ENCODE measurements at regions not wholly inside any gene's neighbourhood (a gene's known extent, or its start where the extent isn't known, plus 50 kb on each side); places are given as distances from the start of the nearest gene placed in this dataset.
"Not testable (repeated sequence)": the region's sequence is repeated elsewhere in the genome, so short reads cannot be mapped to it uniquely, and the experiment has no call there.

DNA sequence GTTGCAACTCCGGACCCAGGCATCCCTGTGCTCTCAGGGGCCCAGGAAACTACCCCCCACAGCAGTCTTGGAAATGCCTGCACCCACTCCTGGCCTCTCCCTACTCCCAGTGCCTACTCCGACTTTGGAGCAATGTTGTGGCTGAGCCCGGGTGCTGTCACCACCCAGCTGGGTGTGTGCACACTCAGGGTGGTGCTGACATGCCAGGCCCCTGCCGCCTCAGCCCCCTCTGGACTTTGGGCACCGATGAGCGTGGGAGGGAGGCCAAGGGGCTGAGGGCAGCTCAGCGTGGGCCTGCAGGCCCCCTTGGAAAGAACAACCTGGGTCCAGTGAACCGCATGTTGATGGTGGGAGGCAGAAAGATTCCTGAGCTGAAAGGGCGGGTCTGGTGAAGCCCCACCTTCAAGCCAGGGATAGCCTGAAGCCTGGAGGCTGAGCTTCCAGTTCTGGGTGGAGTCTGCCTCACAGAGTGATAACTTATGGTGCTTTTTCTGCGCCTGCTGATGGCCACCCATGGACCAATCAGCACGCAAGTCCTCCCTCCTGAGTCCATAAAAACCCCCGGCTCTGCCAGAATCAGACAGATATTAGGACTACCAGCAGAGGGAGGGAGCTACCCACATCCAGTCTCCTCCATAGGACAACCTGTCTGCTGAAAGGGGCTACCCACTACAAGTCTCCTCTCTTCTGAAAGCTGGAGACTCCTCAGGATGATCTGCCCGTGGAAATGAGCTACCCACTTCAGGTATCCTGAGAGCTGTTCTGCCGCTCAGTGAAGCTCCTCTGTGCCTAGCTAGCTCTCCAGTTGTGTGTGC is 380.4 kb upstream of the SORCS1 start:
- no peak for DNase-seq

DNA sequence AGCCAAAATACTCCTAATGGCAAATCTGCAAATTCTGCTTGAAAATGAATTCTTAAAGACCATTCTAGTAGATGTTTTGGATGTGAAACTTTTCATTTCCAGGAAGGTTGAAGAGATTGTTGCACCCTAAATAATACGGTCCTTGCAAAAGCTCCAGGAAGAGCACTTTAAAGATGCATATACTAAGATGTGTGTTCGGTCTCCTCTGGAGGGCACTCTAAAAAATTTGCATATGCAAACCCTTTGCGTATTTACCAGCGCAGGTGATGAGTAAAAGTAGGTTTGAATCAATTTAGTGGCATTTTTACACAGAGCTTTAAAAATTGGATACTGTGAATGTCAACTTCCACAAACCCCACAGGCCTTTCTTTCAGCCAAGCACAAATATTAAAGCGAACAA is 378.1 kb upstream of the SORCS1 start:
- no peak for DNase-seq

- no peak for DNase-seq
Observed at GRCh38 chr10:107542016-107542415, 377.5 kb upstream of the SORCS1 start.

GRCh38 chr10:107540981-107541380 is 376.5 kb upstream of the SORCS1 start:
- DNase-seq = no peak

DNA sequence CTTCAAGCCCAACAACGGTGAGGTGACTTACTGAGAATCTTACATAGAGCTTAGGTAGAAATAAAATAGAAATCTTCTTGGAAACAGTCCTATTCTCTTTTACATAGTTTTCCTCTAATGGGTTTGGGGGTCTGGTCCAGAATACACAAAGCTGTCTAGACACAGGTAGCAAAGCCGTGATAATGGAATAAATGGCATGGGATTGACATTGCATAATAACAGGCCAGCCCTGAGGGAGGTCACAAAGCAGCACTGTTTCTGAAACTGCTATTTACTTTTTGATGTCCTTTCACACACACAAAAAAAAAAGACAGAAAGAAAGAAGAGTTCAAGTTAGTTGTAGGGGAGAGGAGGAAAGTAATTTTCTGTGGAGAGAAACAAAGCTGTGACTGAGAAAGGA is 364.8 kb upstream of the SORCS1 start:
- DNase-seq = no peak

DNA sequence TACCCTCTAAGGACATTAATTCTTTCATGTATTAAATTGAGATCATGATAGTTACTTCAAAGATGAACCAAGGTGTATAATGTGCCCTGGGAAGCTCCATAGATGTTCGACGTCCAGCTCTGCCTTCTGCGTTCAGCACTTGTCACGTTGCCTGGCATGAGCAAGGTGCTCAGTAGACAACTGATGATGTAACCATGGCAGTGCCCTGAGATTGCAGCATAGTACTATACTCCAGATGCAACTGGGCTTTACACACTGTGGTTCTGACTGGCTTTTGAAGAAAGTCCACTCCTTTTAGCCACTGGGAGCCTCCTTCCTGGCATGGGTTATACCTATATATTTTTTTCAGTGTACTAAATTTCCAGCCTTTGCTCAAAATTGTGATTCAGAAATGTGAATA is 355.8 kb upstream of the SORCS1 start:
- DNase-seq = no peak

- no peak for DNase-seq
Observed at GRCh38 chr10:107517811-107518210, 353.3 kb upstream of the SORCS1 start.

- no peak for DNase-seq
Observed at GRCh38 chr10:107516349-107516748, 351.8 kb upstream of the SORCS1 start.

GRCh38 chr10:107504011-107504410 is 339.5 kb upstream of the SORCS1 start:
- DNase-seq = not testable (repeated sequence)

DNA sequence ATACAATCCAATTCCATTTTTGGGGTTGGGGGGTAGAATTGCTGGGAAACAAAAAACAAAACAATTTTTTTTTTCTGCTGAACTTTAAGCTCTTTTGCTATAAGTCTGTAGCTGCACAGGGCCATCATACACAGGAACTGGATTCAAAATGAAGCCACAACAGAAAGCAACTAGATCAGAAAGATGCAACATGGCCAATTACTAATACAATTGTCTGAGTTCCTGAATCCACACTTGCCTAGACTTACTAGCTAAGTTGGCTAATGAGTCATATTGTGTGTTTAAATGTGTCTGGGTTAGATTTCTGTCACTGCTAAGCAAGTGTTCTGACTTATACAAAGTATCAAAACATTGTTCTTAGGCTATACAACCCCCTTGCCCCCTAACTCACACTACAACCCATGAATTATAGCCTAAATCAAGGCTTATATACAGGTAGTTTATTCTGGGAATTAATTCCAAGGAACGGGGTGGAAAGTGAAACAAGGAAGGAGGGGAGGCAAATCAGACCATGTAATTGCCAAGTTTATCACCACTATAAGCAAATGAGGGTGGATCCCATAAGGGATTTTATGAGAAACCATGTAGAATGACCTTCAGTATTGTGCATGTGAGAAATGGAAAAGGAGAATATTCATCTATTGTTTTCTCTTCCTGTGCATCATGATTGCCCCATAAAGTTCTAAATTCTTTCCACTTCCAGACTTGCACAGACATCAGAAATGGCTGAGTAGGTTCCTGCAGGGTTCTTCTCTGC is 337.9 kb upstream of the SORCS1 start:
- DNase-seq = peak; percentile 1

DNA sequence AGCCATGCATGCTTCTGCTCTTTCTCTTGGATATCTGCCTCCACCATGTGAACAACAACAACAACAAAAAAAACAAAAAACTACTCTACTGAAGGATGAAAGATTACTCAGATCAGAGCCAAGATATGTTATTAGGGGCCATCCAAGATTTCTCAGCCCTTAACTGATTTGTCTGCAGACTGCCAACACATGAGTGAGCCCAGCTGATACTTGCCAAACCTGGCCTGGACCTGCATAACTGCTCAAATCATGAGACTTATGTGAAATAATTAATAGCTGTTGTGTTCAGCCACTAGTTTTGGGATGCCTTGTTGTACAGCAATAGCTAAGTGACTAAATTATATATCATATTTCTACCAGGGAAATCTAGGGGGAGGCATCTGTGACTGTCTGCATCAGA is 334.5 kb upstream of the SORCS1 start:
- DNase-seq = no peak

DNA sequence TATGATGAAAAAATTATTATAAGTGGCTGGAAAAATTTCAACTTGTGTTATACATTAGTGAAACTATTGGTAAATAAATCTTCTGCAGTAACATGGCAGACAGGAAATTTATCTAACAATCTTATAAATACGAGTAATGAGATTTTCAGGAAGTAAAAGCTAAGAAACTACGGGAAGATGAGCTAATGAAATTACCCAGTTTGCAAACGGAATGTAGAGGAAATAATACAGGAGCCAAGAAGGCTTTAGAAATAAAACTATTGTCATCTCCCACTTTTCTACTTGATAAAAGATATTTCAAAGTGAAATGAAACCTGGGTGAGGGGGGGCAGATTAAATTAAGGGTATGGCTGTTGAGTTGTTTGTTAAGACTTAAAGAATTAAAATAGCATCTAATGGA is 332.5 kb upstream of the SORCS1 start:
- no peak for DNase-seq

GRCh38 chr10:107496594-107496993 is 332.1 kb upstream of the SORCS1 start:
- DNase-seq = no peak

DNA sequence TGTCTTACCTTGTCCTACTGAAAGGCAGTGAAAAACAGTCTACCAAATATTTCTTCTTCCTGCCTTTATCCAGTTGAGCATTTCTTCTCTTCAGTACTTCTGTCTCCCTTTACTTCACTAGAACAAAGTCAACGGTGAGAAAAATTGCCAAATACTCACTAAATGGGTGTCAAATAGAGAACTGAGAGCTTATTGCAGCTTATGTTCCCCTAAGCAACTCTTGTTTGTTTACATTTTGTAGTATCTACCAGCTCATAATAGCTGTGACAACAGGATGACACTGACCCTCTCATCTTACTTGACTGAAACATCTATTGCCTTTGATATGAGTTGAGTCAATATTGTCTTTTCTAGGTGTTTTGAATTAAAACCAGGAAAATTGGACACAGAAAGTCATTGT is 327.9 kb upstream of the SORCS1 start:
- peak; percentile 44 for DNase-seq

DNA sequence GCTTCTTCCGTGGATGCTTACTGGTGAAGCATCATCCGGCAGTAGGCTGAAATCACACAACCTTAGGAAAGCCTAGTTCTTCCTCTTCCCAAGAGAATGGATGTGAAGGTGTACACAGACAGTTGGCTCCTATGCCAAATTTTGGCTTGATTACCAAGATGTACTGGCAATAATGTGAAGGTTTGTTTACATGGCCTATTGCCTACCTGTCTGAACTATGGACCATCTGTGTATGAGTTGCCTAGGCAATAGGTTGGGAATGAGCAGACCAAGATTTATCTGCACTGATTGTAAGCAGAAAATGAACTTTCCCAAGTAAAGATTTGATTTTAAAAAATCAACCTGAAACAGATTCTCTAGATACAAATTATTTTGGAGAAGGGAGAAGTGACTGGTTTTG is 325.9 kb upstream of the SORCS1 start:
- DNase-seq = no peak

- DNase-seq = peak; percentile 72
Observed at GRCh38 chr10:107487284-107487683, 322.8 kb upstream of the SORCS1 start.

DNA sequence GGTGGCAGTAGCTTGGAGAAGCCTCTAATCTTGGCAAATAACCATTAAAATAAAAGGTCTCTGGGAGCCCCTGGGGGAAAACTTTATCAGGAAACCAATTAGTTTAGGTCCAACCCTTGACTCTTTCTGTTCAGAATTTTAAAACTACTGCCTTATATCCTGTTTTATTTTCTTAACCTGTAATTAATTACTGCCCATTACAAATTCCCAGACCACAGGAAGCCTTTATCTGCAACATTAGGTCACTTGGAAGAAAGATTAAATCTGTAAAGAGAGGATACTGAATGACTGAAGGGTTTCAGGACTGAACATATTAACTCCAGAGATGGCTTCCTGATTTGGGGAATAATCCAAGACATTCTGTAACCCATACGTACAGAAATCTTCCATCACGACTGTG is 320.5 kb upstream of the SORCS1 start:
- no peak for DNase-seq

- no peak for DNase-seq
Observed at GRCh38 chr10:107481881-107482280, 317.4 kb upstream of the SORCS1 start.

- DNase-seq = no peak
Observed at GRCh38 chr10:107481224-107481623, 316.7 kb upstream of the SORCS1 start.

DNA sequence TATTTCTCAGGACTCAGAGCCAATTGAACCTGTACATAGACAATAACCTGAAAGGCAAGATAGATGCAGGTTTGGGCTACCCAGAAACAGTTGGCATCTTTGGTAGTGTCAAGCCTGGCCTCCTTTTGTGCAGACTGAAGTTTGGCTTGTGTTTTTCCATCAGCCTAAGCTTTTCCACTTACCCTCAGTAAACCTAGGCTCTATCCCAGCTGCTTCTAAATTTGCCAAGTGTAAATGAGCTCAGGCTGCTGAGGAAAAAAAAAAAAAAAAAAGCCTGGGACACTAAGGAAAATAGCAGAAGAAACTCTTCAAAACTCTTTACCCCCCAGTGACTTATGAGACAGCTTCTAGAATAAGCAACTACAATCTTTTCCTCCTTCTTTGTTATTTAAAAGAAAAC is 316.3 kb upstream of the SORCS1 start:
- DNase-seq = no peak

DNA sequence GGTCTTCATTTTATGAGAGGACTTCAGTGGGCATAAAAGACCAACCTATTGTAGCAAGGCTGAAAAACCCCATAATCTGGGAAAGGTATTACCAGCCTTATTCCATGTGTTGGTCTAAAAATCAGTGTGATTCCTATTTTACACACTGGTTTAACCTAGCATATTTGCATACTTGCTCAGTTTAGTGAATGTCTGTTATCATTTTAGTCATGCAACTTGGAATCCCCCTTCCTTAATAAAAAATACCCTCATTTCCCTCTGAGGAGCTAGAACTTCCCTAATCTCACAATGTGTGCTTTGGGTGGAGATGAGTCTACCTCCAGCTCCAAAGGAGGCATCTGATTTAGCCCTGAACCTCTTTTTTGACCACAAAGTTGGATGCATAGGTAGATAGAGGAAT is 312.8 kb upstream of the SORCS1 start:
- DNase-seq = no peak

DNA sequence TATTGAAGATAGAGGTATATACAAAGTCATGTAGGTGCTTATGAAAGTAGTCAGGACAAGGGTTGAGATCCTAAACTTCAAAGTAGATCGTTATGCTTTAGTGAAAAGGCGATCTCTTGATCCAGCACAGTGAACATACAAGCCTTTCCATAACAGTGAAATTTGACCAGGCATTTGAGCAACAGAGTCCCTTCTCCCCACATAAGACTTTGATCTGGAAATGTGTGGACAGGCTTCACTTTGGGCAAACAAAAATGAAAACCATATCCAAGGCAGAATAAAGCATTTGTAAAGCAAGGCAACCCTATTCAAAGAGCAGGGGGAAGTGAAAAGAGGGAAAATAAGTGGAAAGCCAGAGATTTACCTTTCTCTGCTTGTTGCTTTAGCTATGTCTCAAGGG is 311.9 kb upstream of the SORCS1 start:
- no peak for DNase-seq

DNA sequence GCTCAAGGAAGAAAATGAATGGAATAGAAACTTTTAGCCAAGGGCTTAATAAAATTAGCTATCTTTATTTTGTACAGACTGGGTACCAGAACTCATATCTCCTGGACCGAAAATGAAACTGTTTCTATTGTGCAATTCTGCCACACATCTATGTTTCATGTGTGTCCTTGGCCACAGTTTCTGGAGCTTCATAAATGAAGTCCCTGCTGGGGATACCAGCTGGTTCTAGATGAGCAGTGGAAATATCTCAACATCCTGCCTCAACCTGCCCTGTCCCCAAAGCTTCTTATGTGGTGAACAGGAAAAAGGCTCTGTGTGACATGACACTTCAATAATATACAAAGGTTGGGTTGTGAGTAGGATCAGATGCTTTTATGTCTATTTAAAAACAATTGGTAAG is 310.1 kb upstream of the SORCS1 start:
- no peak for DNase-seq

DNA sequence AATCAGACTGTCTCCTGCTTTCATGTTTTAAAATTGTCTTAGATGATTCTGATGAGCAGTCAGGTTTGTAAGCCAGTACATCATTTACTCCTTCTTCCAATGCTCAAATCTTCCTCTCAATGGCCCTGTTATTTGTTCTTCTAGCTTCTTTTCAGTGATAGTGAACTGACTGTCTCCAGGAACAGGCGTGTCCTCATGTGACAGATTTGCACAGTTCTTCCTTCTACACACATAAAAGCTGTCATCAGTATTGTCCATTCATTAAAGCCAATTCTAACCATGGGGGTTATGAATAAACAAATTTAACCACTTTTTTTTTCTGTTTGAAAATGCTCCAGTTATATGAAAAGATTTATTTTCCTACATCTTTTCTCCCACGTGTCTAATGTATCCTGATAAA is 308.7 kb upstream of the SORCS1 start:
- DNase-seq = no peak

- DNase-seq = no peak
Observed at GRCh38 chr10:107471911-107472310, 307.4 kb upstream of the SORCS1 start.

All from MV-4-11 (cell line).